ENCODE measurements at regions not wholly inside any gene's neighbourhood (a gene's known extent, or its start where the extent isn't known, plus 50 kb on each side); places are given as distances from the start of the nearest gene placed in this dataset.

DNA sequence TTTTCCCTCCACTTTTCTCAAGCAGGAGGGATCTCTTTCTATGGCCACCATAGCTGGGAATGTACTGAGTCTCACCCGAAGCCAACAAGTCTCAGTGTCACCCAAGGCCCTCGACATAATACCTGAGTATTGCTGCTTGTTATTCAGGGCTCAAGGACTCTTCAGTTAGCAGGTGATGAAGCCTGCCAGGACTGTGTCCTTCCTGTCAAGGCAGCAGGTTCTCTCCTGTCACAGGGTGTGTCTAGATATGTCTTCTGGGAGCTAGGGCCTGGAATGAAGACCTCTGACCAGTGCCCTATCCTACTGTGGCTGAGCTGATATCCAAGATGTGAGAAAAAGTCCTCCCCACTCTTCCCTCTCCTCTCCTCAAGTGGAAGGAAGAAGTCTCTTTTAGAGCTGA lies 391.0 kb upstream of the DIPK2B start (continued):
- TF ChIP-seq, protein P1, sequence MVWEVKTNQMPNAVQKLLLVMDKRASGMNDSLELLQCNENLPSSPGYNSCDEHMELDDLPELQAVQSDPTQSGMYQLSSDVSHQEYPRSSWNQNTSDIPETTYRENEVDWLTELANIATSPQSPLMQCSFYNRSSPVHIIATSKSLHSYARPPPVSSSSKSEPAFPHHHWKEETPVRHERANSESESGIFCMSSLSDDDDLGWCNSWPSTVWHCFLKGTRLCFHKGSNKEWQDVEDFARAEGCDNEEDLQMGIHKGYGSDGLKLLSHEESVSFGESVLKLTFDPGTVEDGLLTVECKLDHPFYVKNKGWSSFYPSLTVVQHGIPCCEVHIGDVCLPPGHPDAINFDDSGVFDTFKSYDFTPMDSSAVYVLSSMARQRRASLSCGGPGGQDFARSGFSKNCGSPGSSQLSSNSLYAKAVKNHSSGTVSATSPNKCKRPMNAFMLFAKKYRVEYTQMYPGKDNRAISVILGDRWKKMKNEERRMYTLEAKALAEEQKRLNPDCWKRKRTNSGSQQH (CRISPR knock-in tag; IDR thresholded peaks at IDR 0.05), result no peak

DNA sequence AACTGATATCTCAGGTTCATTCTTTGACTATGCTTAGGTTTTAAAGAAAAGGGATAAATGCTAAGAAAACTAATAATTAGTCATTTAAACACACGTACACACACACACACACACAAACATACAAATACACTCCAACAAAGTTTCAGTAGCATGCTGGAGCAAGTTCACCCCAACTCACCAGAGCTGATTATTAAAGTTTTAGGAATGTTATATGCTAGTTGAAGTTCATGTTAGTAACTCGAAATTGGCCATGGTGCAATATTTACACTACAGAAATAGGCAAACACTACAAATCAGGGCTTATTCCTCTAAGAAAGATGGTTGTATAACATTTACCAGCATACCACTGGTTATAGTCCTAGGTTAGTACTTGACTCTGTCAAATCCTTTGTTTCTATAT lies 384.0 kb upstream of the DIPK2B start:
- H3K36me3 ChIP-seq (ENCODE audit: control insufficient read depth, insufficient read depth, low read length), result no peaks in the 10 kb centered on the region
- no peak overlapping the region for H2AFZ ChIP-seq (ENCODE audit: low read depth, low read length)
- H3K9me3 ChIP-seq (replicated peaks; ENCODE audit: control insufficient read depth, insufficient read depth, low read depth, low read length), result no peaks in the 10 kb centered on the region
- no peak for ATAC-seq
- no peaks in the 10 kb centered on the region for H3K27me3 ChIP-seq (ENCODE audit: control insufficient read depth in 2 of 2, insufficient read depth in 2 of 2, low read length in 2 of 2)
- FAIRE-seq, result no peak
- BruUV-seq (replicated peaks), result no TSS peak
- H3K4me2 ChIP-seq (ENCODE audit: insufficient read depth, low read length), result no peak overlapping the region
- 5% methylated on average over 2 of the region's 2 CpGs for WGBS (ENCODE audit: insufficient coverage, low coverage, missing lambda C conversion rate)
- ChIA-PET CTCF (ENCODE audit: low intra/inter-chr PET ratio) (no interaction called here), POLR2A (no interaction called here)
- H3K27ac ChIP-seq (ENCODE audit: extremely low read depth, low read depth, low read length), result no peak overlapping the region
- no peak for DNase-seq (ENCODE audit: extremely low read depth in 1 of 4, low spot score in 3 of 4)
- no peaks in the 10 kb centered on the region for H3K4me1 ChIP-seq (replicated peaks in 1 of 2; ENCODE audit: control insufficient read depth in 2 of 2, insufficient read depth in 2 of 2, low read length in 2 of 2)
- in situ Hi-C loops (cut with MboI), result no loop called here
- no peaks in the 10 kb centered on the region for H3K9me1 ChIP-seq (ENCODE audit: control insufficient read depth, insufficient read depth, low read length)
- intact Hi-C loops (cut with micrococcal nuclease), result no loop called here
- H3K4me3 ChIP-seq, result no peak overlapping the region
- H3K9ac ChIP-seq (ENCODE audit: insufficient read depth in 1 of 2, low read depth in 2 of 2, low read length in 2 of 2), result no peak overlapping the region
- no peaks in the 10 kb centered on the region for H4K20me1 ChIP-seq (replicated peaks; ENCODE audit: control insufficient read depth, insufficient read depth, low read length)
- no peaks in the 10 kb centered on the region for H3K79me2 ChIP-seq (ENCODE audit: control insufficient read depth, insufficient read depth, low read length)
- TF ChIP-seq POLR3G (IDR thresholded peaks at IDR 0.05; ENCODE audit: extremely low read depth, insufficient read length, insufficient replicate concordance) (no peak), JUNB (CRISPR knock-in tag; conservative IDR thresholded peaks at IDR 0.05) (no peak), NEUROD1 (IDR thresholded peaks at IDR 0.05; ENCODE audit: borderline replicate concordance, low read depth, low read length, partially characterized antibody) (no peak), ZNF224 (CRISPR knock-in tag; IDR thresholded peaks at IDR 0.05) (no peak)
- TF ChIP-seq, protein P2, sequence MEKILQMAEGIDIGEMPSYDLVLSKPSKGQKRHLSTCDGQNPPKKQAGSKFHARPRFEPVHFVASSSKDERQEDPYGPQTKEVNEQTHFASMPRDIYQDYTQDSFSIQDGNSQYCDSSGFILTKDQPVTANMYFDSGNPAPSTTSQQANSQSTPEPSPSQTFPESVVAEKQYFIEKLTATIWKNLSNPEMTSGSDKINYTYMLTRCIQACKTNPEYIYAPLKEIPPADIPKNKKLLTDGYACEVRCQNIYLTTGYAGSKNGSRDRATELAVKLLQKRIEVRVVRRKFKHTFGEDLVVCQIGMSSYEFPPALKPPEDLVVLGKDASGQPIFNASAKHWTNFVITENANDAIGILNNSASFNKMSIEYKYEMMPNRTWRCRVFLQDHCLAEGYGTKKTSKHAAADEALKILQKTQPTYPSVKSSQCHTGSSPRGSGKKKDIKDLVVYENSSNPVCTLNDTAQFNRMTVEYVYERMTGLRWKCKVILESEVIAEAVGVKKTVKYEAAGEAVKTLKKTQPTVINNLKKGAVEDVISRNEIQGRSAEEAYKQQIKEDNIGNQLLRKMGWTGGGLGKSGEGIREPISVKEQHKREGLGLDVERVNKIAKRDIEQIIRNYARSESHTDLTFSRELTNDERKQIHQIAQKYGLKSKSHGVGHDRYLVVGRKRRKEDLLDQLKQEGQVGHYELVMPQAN (IDR thresholded peaks at IDR 0.05; ENCODE audit: borderline replicate concordance), result no peak
- TF ChIP-seq, protein P3, sequence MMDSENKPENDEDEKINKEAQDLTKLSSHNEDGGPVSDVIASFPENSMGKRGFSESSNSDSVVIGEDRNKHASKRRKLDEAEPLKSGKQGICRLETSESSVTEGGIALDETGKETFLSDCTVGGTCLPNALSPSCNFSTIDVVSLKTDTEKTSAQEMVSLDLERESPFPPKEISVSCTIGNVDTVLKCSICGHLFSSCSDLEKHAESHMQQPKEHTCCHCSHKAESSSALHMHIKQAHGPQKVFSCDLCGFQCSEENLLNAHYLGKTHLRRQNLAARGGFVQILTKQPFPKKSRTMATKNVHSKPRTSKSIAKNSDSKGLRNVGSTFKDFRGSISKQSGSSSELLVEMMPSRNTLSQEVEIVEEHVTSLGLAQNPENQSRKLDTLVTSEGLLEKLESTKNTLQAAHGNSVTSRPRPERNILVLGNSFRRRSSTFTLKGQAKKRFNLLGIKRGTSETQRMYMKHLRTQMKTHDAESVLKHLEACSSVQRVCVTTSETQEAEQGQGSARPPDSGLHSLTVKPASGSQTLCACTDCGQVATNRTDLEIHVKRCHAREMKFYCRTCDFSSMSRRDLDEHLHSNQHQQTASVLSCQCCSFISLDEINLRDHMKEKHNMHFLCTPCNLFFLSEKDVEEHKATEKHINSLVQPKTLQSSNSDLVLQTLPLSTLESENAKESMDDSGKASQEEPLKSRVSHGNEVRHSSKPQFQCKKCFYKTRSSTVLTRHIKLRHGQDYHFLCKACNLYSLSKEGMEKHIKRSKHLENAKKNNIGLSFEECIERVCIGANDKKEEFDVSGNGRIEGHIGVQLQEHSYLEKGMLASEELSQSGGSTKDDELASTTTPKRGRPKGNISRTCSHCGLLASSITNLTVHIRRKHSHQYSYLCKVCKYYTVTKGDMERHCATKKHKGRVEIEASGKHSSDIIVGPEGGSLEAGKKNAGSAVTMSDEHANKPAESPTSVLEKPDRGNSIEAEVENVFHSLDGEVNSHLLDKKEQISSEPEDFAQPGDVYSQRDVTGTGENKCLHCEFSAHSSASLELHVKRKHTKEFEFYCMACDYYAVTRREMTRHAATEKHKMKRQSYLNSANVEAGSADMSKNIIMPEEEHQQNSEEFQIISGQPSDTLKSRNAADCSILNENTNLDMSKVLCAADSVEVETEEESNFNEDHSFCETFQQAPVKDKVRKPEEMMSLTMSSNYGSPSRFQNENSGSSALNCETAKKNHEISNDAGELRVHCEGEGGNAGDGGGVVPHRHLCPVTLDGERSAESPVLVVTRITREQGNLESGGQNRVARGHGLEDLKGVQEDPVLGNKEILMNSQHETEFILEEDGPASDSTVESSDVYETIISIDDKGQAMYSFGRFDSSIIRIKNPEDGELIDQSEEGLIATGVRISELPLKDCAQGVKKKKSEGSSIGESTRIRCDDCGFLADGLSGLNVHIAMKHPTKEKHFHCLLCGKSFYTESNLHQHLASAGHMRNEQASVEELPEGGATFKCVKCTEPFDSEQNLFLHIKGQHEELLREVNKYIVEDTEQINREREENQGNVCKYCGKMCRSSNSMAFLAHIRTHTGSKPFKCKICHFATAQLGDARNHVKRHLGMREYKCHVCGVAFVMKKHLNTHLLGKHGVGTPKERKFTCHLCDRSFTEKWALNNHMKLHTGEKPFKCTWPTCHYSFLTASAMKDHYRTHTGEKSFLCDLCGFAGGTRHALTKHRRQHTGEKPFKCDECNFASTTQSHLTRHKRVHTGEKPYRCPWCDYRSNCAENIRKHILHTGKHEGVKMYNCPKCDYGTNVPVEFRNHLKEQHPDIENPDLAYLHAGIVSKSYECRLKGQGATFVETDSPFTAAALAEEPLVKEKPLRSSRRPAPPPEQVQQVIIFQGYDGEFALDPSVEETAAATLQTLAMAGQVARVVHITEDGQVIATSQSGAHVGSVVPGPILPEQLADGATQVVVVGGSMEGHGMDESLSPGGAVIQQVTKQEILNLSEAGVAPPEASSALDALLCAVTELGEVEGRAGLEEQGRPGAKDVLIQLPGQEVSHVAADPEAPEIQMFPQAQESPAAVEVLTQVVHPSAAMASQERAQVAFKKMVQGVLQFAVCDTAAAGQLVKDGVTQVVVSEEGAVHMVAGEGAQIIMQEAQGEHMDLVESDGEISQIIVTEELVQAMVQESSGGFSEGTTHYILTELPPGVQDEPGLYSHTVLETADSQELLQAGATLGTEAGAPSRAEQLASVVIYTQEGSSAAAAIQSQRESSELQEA (IDR thresholded peaks at IDR 0.05; ENCODE audit: low read depth), result no peak
